Thyroid gland (tissue), 4 donors: ENCODE measurements at regions not wholly inside any gene's neighbourhood (a gene's known extent, or its start where the extent isn't known, plus 50 kb on each side); places are given as distances from the start of the nearest gene placed in this dataset.

Source experiments
- POLR2A ChIP-seq, 2 donors: fragments of 450-650 bp; IDR thresholded peaks; one replicate each; pipeline ENCODE4 v1.6.1; 2017; ENCODE audit warnings: antibody characterized with exemption in 2 of 2, mild to moderate bottlenecking in 2 of 2, moderate library complexity in 1 of 2
- TF ChIP-seq, protein P1 (sequence below), 6 experiments: fragments of 200-600 bp in 3 of 6; fragments of 450-650 bp in 3 of 6; sonication (generic) in 3 of 6; IDR thresholded peaks; one replicate each; pipeline ENCODE4 v1.5.1; 2016 to 2019; ENCODE audit warnings: antibody characterized with exemption in 6 of 6, mild to moderate bottlenecking in 2 of 6, inconsistent platforms in 1 of 6, moderate library complexity in 1 of 6

DNA sequence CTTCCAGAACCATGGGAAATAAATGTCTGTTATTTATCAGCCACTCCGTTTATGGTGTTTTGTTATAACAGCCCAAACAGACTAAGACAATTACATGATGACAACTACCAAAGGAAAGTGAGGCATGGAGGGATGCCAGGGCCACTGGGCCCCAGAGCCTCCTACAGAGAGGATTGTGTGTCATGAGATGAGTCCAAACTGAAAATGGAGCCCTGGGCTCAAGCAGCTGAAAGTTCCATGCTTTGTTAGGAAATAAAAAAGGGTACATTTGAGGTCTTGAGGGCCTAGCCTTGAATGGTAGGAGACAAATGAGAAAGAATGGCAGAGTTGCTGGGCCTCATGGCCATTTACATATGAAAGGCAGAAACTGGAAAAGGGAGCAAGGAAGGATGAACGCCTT is 586.5 kb downstream of the CETN3 start:
- TF ChIP-seq, protein P1, sequence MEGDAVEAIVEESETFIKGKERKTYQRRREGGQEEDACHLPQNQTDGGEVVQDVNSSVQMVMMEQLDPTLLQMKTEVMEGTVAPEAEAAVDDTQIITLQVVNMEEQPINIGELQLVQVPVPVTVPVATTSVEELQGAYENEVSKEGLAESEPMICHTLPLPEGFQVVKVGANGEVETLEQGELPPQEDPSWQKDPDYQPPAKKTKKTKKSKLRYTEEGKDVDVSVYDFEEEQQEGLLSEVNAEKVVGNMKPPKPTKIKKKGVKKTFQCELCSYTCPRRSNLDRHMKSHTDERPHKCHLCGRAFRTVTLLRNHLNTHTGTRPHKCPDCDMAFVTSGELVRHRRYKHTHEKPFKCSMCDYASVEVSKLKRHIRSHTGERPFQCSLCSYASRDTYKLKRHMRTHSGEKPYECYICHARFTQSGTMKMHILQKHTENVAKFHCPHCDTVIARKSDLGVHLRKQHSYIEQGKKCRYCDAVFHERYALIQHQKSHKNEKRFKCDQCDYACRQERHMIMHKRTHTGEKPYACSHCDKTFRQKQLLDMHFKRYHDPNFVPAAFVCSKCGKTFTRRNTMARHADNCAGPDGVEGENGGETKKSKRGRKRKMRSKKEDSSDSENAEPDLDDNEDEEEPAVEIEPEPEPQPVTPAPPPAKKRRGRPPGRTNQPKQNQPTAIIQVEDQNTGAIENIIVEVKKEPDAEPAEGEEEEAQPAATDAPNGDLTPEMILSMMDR (IDR thresholded peaks at IDR 0.05) = no peak
- TF ChIP-seq POLR2A (IDR thresholded peaks at IDR 0.05) = no peak
